Transverse colon (tissue), 4 donors: ENCODE measurements at regions not wholly inside any gene's neighbourhood (a gene's known extent, or its start where the extent isn't known, plus 50 kb on each side); places are given as distances from the start of the nearest gene placed in this dataset.
"Not testable (repeated sequence)": the region's sequence is repeated elsewhere in the genome, so short reads cannot be mapped to it uniquely, and the experiment has no call there.

ENCODE experiments used
- DNase-seq: peaks from one replicate; pipeline ENCODE4 v3.0.0-alpha.2; 2019
- H3K27ac ChIP-seq, 4 donors: fragments of 200-600 bp; sonication (generic); 2 replicates each; pipeline ENCODE4 v1.5.1; 2016 to 2018; ENCODE audit warnings: inconsistent platforms in 4 of 4
- H3K27me3 ChIP-seq: fragments of 200-600 bp; sonication (generic); 2 replicates; pipeline ENCODE4 v1.5.1; 2017; ENCODE audit warnings: inconsistent platforms
- H3K36me3 ChIP-seq, 4 donors: fragments of 200-600 bp; sonication (generic); 2 replicates each; pipeline ENCODE4 v1.5.1; 2017 to 2019; ENCODE audit warnings: inconsistent platforms in 4 of 4
- H3K4me1 ChIP-seq, 4 donors: fragments of 200-600 bp; sonication (generic); 2 replicates each; pipeline ENCODE4 v1.5.1; 2017 to 2020; ENCODE audit warnings: inconsistent platforms in 4 of 4
- H3K4me3 ChIP-seq, 4 donors: fragments of 200-600 bp; sonication (generic); 1 replicate in 1 of 4; 2 replicates in 3 of 4; pipeline versions ENCODE4 v1.5.1 to v1.6.1; 2017 to 2019; ENCODE audit warnings: inconsistent platforms in 4 of 4
- H3K9me3 ChIP-seq, 2 donors: fragments of 200-600 bp; sonication (generic); 2 replicates each; pipeline ENCODE4 v1.5.1; 2017 to 2019; ENCODE audit warnings: inconsistent platforms in 2 of 2
- EP300 ChIP-seq: sonication (generic); formaldehyde crosslinking; IDR thresholded peaks from one replicate; pipeline ENCODE4 v1.6.1; 2017; ENCODE audit warnings: antibody characterized with exemption, low read depth
- POLR2A ChIP-seq: fragments of 450-650 bp; IDR thresholded peaks from one replicate; pipeline ENCODE4 v1.6.1; 2016; ENCODE audit warnings: antibody characterized with exemption, mild to moderate bottlenecking, moderate library complexity
- POLR2AphosphoS5 ChIP-seq, 3 donors: sonication (generic); formaldehyde crosslinking; IDR thresholded peaks; one replicate each; pipeline ENCODE4 v1.6.1; 2016; ENCODE audit warnings: antibody characterized with exemption in 3 of 3
- WGBS, 2 donors: methylation state at CpG; one replicate each; pipeline ENCODE4 v1.1.5; 2018; ENCODE audit warnings: low coverage in 1 of 2; 5-methylcytosine and 5-hydroxymethylcytosine counted together
- in situ Hi-C, 4 donors: fragments of 200-750 bp; cut with MboI; loops; one replicate each; pipeline versions ENCODE4 v1.15.0 to v1.15.1; 2017; ENCODE audit warnings: low sequenced_read_pairs in 3 of 4, low pct_ligation_motif_present in 1 of 4, low pct_unique_long_range_greater_than_20kb in 1 of 4
- intact Hi-C: fragments of 100-400 bp; cut with DNase I; formaldehyde crosslinking; loops from one replicate; pipeline ENCODE4 v1.15.1; 2023; ENCODE audit warnings: low total_unique reads
- TF ChIP-seq, protein P1 (sequence below), 5 experiments: fragments of 200-600 bp in 3 of 5; fragments of 450-650 bp in 2 of 5; sonication (generic) in 3 of 5; IDR thresholded peaks; 1 replicate in 2 of 5; 2 replicates in 3 of 5; pipeline ENCODE4 v1.5.1; 2016 to 2017; ENCODE audit warnings: antibody characterized with exemption in 5 of 5, inconsistent platforms in 3 of 5, mild to moderate bottlenecking in 2 of 5, moderate library complexity in 1 of 5

DNA sequence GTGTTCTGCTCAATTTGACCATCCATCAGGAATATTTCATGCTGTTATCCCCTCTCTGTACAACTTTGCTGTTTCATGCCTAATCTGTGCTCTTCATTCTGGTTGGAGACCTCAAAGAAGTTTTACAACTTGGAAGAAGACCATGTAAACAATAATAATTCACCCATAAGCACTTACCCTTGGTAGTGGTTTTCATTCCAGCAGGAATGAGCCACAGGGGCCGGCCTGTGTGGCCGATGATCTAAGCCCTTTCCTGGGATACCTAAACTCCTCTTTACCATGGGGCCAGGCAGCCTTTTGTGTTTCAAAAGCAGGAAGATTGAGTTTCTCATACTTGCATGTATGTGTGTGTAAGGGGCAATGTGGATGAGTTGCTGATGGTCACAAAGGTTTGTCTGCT lies 165.0 kb downstream of the FGF1 start:
- TF ChIP-seq, protein P1, sequence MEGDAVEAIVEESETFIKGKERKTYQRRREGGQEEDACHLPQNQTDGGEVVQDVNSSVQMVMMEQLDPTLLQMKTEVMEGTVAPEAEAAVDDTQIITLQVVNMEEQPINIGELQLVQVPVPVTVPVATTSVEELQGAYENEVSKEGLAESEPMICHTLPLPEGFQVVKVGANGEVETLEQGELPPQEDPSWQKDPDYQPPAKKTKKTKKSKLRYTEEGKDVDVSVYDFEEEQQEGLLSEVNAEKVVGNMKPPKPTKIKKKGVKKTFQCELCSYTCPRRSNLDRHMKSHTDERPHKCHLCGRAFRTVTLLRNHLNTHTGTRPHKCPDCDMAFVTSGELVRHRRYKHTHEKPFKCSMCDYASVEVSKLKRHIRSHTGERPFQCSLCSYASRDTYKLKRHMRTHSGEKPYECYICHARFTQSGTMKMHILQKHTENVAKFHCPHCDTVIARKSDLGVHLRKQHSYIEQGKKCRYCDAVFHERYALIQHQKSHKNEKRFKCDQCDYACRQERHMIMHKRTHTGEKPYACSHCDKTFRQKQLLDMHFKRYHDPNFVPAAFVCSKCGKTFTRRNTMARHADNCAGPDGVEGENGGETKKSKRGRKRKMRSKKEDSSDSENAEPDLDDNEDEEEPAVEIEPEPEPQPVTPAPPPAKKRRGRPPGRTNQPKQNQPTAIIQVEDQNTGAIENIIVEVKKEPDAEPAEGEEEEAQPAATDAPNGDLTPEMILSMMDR (IDR thresholded peaks at IDR 0.05) = no peak
- TF ChIP-seq EP300 (no peak), POLR2A (no peak)
- no peak overlapping the region for H3K27ac ChIP-seq
- DNase-seq = no peak
- WGBS, 2 donors = 63% methylated on average over 2 of the region's 2 CpGs; no CpG with 5 or more reads in 1 of the 2 donors
- intact Hi-C loops = no loop called here
- no peaks in the 10 kb centered on the region for H3K9me3 ChIP-seq
- H3K4me3 ChIP-seq = no peak overlapping the region
- in situ Hi-C loops = no loop called here
- no peaks in the 10 kb centered on the region for H3K4me1 ChIP-seq
- no peaks in the 10 kb centered on the region for H3K27me3 ChIP-seq
- no peaks in the 10 kb centered on the region for H3K36me3 ChIP-seq

DNA sequence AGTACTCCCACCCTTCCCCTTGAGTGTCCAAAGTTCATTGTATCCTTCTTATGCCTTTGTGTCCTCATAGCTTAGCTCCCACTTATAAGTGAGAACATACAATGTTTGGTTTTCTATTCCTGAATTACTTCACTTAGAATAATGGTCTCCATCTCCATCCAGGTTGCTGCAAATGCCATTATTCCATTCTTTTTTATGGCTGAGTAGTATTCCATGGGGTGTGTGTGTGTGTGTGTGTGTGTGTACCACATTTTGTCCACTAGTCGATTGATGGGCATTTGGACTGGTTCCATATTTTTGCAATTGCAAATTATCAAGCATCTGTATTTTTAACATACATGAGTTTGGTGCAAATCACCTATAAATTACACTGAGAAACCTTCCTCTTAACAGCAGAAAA lies 166.0 kb downstream of the FGF1 start:
- H3K27ac ChIP-seq, DNase-seq, H3K36me3 ChIP-seq, H3K9me3 ChIP-seq, in situ Hi-C loops, H3K4me1 ChIP-seq, H3K4me3 ChIP-seq, H3K27me3 ChIP-seq, intact Hi-C loops: not testable (repeated sequence)
- 100% methylated on average over 1 of the region's 1 CpG for WGBS, 2 donors

DNA sequence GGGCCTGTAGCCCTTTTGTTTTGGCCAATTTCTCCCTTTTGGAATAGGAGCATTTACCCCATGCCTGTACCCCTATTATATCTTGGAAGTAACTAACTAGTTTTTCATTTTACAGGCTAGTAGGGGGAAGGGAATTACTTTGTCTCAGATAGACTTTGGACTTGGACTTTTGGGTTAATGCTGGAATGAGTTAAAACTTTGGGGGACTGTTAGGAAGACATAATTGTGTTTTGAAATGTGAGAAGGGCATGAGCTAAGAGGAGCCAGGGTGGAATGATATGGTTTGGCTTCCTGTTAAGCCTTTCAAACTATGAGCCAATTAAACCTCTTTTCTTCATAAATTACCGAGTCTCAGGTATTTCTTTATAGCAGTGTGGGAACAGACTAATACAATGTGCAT lies 168.1 kb downstream of the FGF1 start:
- no peaks in the 10 kb centered on the region for H3K4me1 ChIP-seq
- no peak overlapping the region for H3K27ac ChIP-seq
- H3K27me3 ChIP-seq = no peaks in the 10 kb centered on the region
- intact Hi-C loops = no loop called here
- TF ChIP-seq EP300 (no peak), POLR2AphosphoS5 (IDR thresholded peaks at IDR 0.05) (no peak), POLR2A (no peak)
- TF ChIP-seq, protein P1 (IDR thresholded peaks at IDR 0.05) = no peak
- H3K36me3 ChIP-seq = no peaks in the 10 kb centered on the region
- no peak overlapping the region for H3K4me3 ChIP-seq
- no peaks in the 10 kb centered on the region for H3K9me3 ChIP-seq
- in situ Hi-C loops = no loop called here
- DNase-seq = no peak
- 77% methylated on average over 1 of the region's 1 CpG for whole genome bisulfite sequencing, 2 donors

DNA sequence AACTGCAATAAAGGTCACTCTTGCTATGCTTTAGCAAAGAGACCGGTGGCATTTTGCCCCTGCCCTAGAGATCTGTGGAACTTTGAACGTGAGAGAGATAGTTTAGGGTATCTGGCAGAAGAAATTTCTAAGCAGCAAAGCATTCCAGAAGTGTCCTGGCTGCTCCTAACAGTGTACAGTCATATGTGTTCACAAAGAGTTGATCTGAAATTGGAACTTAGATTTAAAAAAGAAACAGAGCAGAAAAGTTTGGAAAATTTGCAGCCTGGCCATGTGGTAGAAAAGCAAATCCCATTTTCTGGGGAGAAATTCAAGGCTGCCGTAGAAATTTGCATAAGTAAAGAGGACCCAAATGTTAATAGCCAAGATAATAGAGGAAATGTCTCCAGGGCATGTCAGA lies 169.2 kb downstream of the FGF1 start:
- no peak for TF ChIP-seq POLR2A
- no peak for TF ChIP-seq EP300
- TF ChIP-seq POLR2AphosphoS5 (IDR thresholded peaks at IDR 0.05) = no peak
- TF ChIP-seq, protein P1 (IDR thresholded peaks at IDR 0.05) = no peak
- intact Hi-C loops (no loop called here), in situ Hi-C loops (no loop called here)
- Histone ChIP-seq H3K27me3 (no peaks in the 10 kb centered on the region), H3K4me1 (peaks cover 0 to 3% (median 0%) of the 10 kb centered on the region in 4 donors), H3K4me3 (no peak overlapping the region), H3K27ac (no peak overlapping the region), H3K9me3 (no peaks in the 10 kb centered on the region), H3K36me3 (no peaks in the 10 kb centered on the region)
- no peak for DNase-seq
- 96 to 100% methylated on average over 1 to 3 of the region's 3 CpGs for WGBS, 2 donors

DNA sequence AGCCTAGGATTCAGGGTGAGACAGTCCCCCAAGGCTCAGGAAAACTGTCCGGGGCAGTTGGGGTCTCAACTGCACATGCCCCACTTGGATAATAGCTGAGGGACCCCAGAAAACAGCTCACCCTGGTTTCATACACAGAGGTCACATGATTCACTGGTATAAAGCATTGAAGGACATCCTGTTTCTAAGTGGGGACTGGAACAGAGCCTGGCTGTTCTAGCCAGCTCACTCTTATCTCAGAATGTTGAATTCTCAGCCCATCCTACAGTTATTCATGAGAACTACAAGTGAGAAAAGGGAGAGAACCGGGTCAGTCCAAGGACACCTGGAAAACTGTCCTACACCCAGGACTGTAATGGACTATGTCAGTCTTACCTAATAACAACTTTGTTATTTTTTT lies 170.9 kb downstream of the FGF1 start:
- H3K4me3 ChIP-seq = no peak overlapping the region
- in situ Hi-C loops = no loop called here
- no peak for DNase-seq
- TF ChIP-seq POLR2A (no peak), EP300 (no peak), POLR2AphosphoS5 (IDR thresholded peaks at IDR 0.05) (no peak)
- TF ChIP-seq, protein P1 (IDR thresholded peaks at IDR 0.05) = no peak
- no peak overlapping the region for H3K27ac ChIP-seq
- intact Hi-C loops = no loop called here
- 86 to 100% methylated on average over 1 to 2 of the region's 2 CpGs for WGBS, 2 donors
- no peaks in the 10 kb centered on the region for H3K36me3 ChIP-seq
- H3K9me3 ChIP-seq = no peaks in the 10 kb centered on the region
- H3K27me3 ChIP-seq = no peaks in the 10 kb centered on the region
- H3K4me1 ChIP-seq = peaks cover 0 to 3% (median 0%) of the 10 kb centered on the region in 4 donors
